GM12878 (cell line): ENCODE measurements at regions not wholly inside any gene's neighbourhood (a gene's known extent, or its start where the extent isn't known, plus 50 kb on each side); places are given as distances from the start of the nearest gene placed in this dataset.

ENCODE experiments used
- ATAC-seq: fragments of 200-7000 bp; cut with Tn5 transposase; 3 replicates; pipeline ENCODE4 v1.9.1; 2020; ENCODE audit warnings: mild to moderate bottlenecking, moderate library complexity
- BruUV-seq: library from RNA; stranded (reverse); fragments of 400-500 nt; replicated peaks from 2 replicates; lab custom pipeline; 2021; lab: Mats Ljungman, UMichigan
- CTCF ChIA-PET: fragments of 300-600 bp; sonication (Branson Sonifier 250); formaldehyde crosslinking; extraction: SDS; loops from one replicate; lab custom pipeline; 2021; ENCODE audit warnings: inconsistent platforms; lab: Yijun Ruan, JAX
- POLR2A ChIA-PET: fragments of 350-600 bp; formaldehyde crosslinking; extraction: SDS; loops from one replicate; lab custom pipeline; 2021; ENCODE audit warnings: inconsistent platforms; lab: Charles Lee
- RAD21 ChIA-PET: fragments of 300-600 bp; sonication (Branson Sonifier 250); formaldehyde crosslinking; loops from one replicate; lab custom pipeline; 2023; ENCODE audit warnings: antibody characterized with exemption; ENCODE audit not compliant: unreplicated experiment; lab: Charles Lee
- SMC1A ChIA-PET: fragments of 300-600 bp; sonication (Branson Sonifier 250); formaldehyde crosslinking; loops from one replicate; lab custom pipeline; 2023; ENCODE audit not compliant: unreplicated experiment, uncharacterized antibody; lab: Charles Lee
- DNase-seq: peaks from one replicate; pipeline ENCODE4 v3.0.0-alpha.2; 2011; ENCODE audit warnings: low read depth, low spot score
- FAIRE-seq: peaks from 3 replicates; lab custom pipeline; 2011; peaks lifted over from hg19 to GRCh38; lab: Jason Lieb, UNC
- H2AFZ ChIP-seq: 2 replicates; pipeline ENCODE4 v1.6.0; 2011; ENCODE audit warnings: low read depth, low read length, control low read depth; ENCODE audit not compliant: control insufficient read depth
- H3K27ac ChIP-seq: 2 replicates; pipeline ENCODE4 v1.5.1; 2011; ENCODE audit warnings: control low read depth; ENCODE audit not compliant: control insufficient read depth, insufficient read depth
- H3K27me3 ChIP-seq, 2 experiments: replicated peaks in 1 of 2; 2 replicates each; pipeline versions ENCODE4 v1.6.0 to v1.6.1; 2011; ENCODE audit warnings: low read length in 1 of 2; ENCODE audit not compliant: control insufficient read depth in 2 of 2, insufficient read depth in 2 of 2
- H3K36me3 ChIP-seq, 2 experiments: 2 replicates each; pipeline ENCODE4 v1.5.1; 2011; ENCODE audit warnings: low read length in 1 of 2; ENCODE audit not compliant: control insufficient read depth in 2 of 2, insufficient read depth in 2 of 2
- H3K4me1 ChIP-seq: 2 replicates; pipeline ENCODE4 v1.6.1; 2011; ENCODE audit warnings: mild to moderate bottlenecking, low read length, moderate library complexity, mixed read lengths; ENCODE audit not compliant: control insufficient read depth, insufficient read depth
- H3K4me2 ChIP-seq: 2 replicates; pipeline ENCODE4 v1.6.0; 2011; ENCODE audit warnings: control low read depth; ENCODE audit not compliant: control insufficient read depth, insufficient read depth
- H3K4me3 ChIP-seq: fragments of 200-600 bp; sonication (generic); 2 replicates; pipeline ENCODE4 v1.5.1; 2016
- H3K79me2 ChIP-seq: 2 replicates; pipeline ENCODE4 v1.6.0; 2011; ENCODE audit warnings: low read length; ENCODE audit not compliant: control insufficient read depth, insufficient read depth
- H3K9ac ChIP-seq: 2 replicates; pipeline ENCODE4 v1.8.0; 2011; ENCODE audit warnings: low read length, control low read depth, mixed read lengths; ENCODE audit not compliant: control insufficient read depth, insufficient read depth
- H3K9me3 ChIP-seq: replicated peaks from 3 replicates; pipeline ENCODE4 v1.5.1; 2011; ENCODE audit warnings: mild to moderate bottlenecking, low read length; ENCODE audit not compliant: control insufficient read depth, insufficient read depth
- H4K20me1 ChIP-seq: 2 replicates; pipeline ENCODE4 v1.6.0; 2011; ENCODE audit not compliant: control insufficient read depth, insufficient read depth
- HDGF ChIP-seq: fragments of 450-650 bp; IDR thresholded peaks from 2 replicates; pipeline ENCODE4 v1.6.1; 2016; ENCODE audit warnings: antibody characterized with exemption
- POLR2A ChIP-seq: IDR thresholded peaks from 2 replicates; pipeline ENCODE4 v1.6.1; 2011; ENCODE audit warnings: low read depth, mild to moderate bottlenecking, low read length
- WGBS: methylation state at CpG from one replicate; pipeline ENCODE4 v1.1.6; 2016; ENCODE audit warnings: low lambda C conversion rate; ENCODE audit not compliant: insufficient replicate concordance, insufficient coverage; ENCODE audit errors: missing lambda C conversion rate; 5-methylcytosine and 5-hydroxymethylcytosine counted together
- in situ Hi-C: fragments of 300-500 bp; cut with MboI; formaldehyde crosslinking; loops from 9 replicates; pipeline ENCODE4 v1.14.3; 2018; ENCODE audit warnings: mixed read lengths
- intact Hi-C: fragments of 100-400 bp; cut with micrococcal nuclease; formaldehyde crosslinking; loops from one replicate; pipeline ENCODE4 v1.14.2; 2022; ENCODE audit not compliant: unreplicated experiment
- TF ChIP-seq, protein P1 (sequence below): fragments of 450-650 bp; IDR thresholded peaks from 2 replicates; pipeline ENCODE4 v1.6.1; 2017; ENCODE audit warnings: mild to moderate bottlenecking, moderate library complexity
- TF ChIP-seq, protein P2 (sequence below): fragments of 450-650 bp; IDR thresholded peaks from 2 replicates; pipeline ENCODE4 v1.6.1; 2017; ENCODE audit warnings: mild to moderate bottlenecking, low read depth, inconsistent platforms; ENCODE audit not compliant: poor library complexity, severe bottlenecking
- TF ChIP-seq, protein P3 (sequence below): IDR thresholded peaks from 2 replicates; pipeline ENCODE4 v1.6.1; 2012; ENCODE audit warnings: low read depth, low read length, improper control_type of control experiment
- TF ChIP-seq, protein P4 (sequence below): IDR thresholded peaks from 2 replicates; pipeline ENCODE4 v1.6.1; 2011; ENCODE audit warnings: low read depth, low read length, improper control_type of control experiment, borderline replicate concordance

DNA sequence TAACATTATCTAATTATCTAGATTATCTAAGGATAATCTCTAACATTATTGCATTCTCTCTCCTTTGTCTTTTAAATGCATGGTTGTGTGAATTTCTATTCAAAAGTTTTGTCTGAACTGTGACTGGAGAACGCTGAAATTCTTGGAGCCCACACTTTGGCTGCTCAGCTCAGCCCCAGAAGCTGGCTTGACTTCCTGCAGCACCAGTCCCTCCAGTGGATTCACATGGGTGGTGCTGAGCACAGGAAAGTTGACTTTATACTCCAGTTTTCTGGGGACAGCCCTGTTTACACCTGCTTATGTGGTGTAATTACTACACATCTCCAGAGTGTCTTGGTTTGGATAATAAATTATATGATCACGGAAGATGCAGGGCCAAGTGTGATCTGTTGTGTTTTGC is 255.1 kb upstream of the NOX3 start:
- ChIA-PET RAD21 (no interaction called here), SMC1A (no interaction called here)

DNA sequence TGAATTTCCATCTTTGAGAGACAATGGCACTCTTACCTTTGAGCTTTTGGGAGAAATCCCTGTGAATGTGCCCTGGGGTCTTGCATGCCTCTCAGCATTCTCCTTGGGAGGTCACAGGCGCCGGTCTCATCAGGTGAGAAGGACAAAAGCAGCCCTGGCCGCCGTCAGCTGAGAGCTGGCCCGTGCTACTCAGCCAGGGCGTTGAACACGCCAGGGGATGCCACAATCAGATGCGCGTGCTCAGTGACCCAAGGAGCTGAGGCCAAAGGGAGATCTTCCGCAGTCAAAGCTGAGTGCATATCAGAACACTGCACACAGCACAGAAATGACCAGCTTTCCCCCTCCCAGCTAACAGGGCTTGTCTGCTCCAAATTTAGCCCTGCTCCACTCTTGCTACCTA is 253.6 kb upstream of the NOX3 start:
- Histone ChIP-seq H3K9me3 (no peaks in the 10 kb centered on the region), H2AFZ (no peak overlapping the region), H3K4me3 (no peak overlapping the region), H3K36me3 (no peaks in the 10 kb centered on the region), H3K9ac (no peak overlapping the region), H3K79me2 (no peaks in the 10 kb centered on the region), H3K27ac (no peak overlapping the region), H3K4me2 (no peak overlapping the region), H4K20me1 (no peaks in the 10 kb centered on the region), H3K4me1 (no peaks in the 10 kb centered on the region), H3K27me3 (no peaks in the 10 kb centered on the region)
- POLR2A ChIA-PET: no interaction called here
- CTCF ChIA-PET: no interaction called here
- DNase-seq: no peak
- no peak for FAIRE-seq
- intact Hi-C loops: no loop called here
- in situ Hi-C loops: no loop called here
- no peak for ATAC-seq
- 62% methylated on average over 10 of the region's 10 CpGs for WGBS
- BruUV-seq: no TSS peak
- RAD21 ChIA-PET: no interaction called here
- SMC1A ChIA-PET: no interaction called here
- TF ChIP-seq, protein P1, sequence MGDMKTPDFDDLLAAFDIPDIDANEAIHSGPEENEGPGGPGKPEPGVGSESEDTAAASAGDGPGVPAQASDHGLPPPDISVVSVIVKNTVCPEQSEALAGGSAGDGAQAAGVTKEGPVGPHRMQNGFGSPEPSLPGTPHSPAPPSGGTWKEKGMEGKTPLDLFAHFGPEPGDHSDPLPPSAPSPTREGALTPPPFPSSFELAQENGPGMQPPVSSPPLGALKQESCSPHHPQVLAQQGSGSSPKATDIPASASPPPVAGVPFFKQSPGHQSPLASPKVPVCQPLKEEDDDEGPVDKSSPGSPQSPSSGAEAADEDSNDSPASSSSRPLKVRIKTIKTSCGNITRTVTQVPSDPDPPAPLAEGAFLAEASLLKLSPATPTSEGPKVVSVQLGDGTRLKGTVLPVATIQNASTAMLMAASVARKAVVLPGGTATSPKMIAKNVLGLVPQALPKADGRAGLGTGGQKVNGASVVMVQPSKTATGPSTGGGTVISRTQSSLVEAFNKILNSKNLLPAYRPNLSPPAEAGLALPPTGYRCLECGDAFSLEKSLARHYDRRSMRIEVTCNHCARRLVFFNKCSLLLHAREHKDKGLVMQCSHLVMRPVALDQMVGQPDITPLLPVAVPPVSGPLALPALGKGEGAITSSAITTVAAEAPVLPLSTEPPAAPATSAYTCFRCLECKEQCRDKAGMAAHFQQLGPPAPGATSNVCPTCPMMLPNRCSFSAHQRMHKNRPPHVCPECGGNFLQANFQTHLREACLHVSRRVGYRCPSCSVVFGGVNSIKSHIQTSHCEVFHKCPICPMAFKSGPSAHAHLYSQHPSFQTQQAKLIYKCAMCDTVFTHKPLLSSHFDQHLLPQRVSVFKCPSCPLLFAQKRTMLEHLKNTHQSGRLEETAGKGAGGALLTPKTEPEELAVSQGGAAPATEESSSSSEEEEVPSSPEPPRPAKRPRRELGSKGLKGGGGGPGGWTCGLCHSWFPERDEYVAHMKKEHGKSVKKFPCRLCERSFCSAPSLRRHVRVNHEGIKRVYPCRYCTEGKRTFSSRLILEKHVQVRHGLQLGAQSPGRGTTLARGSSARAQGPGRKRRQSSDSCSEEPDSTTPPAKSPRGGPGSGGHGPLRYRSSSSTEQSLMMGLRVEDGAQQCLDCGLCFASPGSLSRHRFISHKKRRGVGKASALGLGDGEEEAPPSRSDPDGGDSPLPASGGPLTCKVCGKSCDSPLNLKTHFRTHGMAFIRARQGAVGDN: no peak
- TF ChIP-seq, protein P2, sequence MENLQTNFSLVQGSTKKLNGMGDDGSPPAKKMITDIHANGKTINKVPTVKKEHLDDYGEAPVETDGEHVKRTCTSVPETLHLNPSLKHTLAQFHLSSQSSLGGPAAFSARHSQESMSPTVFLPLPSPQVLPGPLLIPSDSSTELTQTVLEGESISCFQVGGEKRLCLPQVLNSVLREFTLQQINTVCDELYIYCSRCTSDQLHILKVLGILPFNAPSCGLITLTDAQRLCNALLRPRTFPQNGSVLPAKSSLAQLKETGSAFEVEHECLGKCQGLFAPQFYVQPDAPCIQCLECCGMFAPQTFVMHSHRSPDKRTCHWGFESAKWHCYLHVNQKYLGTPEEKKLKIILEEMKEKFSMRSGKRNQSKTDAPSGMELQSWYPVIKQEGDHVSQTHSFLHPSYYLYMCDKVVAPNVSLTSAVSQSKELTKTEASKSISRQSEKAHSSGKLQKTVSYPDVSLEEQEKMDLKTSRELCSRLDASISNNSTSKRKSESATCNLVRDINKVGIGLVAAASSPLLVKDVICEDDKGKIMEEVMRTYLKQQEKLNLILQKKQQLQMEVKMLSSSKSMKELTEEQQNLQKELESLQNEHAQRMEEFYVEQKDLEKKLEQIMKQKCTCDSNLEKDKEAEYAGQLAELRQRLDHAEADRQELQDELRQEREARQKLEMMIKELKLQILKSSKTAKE: no peak
- TF ChIP-seq, protein P3, sequence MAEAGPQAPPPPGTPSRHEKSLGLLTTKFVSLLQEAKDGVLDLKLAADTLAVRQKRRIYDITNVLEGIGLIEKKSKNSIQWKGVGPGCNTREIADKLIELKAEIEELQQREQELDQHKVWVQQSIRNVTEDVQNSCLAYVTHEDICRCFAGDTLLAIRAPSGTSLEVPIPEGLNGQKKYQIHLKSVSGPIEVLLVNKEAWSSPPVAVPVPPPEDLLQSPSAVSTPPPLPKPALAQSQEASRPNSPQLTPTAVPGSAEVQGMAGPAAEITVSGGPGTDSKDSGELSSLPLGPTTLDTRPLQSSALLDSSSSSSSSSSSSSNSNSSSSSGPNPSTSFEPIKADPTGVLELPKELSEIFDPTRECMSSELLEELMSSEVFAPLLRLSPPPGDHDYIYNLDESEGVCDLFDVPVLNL: no peak

More for the DNA sequence above, 255.1 kb upstream of the NOX3 start:
- in situ Hi-C loops (no loop called here), intact Hi-C loops (no loop called here)
- H3K36me3 ChIP-seq: no peaks in the 10 kb centered on the region
- no peak overlapping the region for H3K27ac ChIP-seq
- no peak overlapping the region for H3K4me3 ChIP-seq
- H3K27me3 ChIP-seq: no peaks in the 10 kb centered on the region
- ATAC-seq: no peak
- ChIA-PET CTCF (interaction anchor here (1.2 kb wide), 1 partner anchor 383 kb away, joined by 4 read pairs; no protein-coding TSS in a partner anchor), POLR2A (no interaction called here)
- H4K20me1 ChIP-seq: no peaks in the 10 kb centered on the region
- BruUV-seq: no TSS peak
- no peak for FAIRE-seq
- H2AFZ ChIP-seq: no peak overlapping the region
- no peak overlapping the region for H3K4me2 ChIP-seq
- no peaks in the 10 kb centered on the region for H3K4me1 ChIP-seq
- H3K9me3 ChIP-seq: no peaks in the 10 kb centered on the region
- no peak overlapping the region for H3K9ac ChIP-seq
- TF ChIP-seq, protein P3: no peak
- TF ChIP-seq HDGF (no peak), POLR2A (no peak)
- TF ChIP-seq, protein P4, sequence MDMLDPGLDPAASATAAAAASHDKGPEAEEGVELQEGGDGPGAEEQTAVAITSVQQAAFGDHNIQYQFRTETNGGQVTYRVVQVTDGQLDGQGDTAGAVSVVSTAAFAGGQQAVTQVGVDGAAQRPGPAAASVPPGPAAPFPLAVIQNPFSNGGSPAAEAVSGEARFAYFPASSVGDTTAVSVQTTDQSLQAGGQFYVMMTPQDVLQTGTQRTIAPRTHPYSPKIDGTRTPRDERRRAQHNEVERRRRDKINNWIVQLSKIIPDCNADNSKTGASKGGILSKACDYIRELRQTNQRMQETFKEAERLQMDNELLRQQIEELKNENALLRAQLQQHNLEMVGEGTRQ: no peak
- no peak for DNase-seq
- no peaks in the 10 kb centered on the region for H3K79me2 ChIP-seq
- 41% methylated on average over 2 of the region's 2 CpGs for WGBS
